IPS-NIHi11 (cell line): ENCODE measurements at regions not wholly inside any gene's neighbourhood (a gene's known extent, or its start where the extent isn't known, plus 50 kb on each side); places are given as distances from the start of the nearest gene placed in this dataset.

Experiments
- DNase-seq: peaks from one replicate; pipeline ENCODE4 v3.0.0; 2012; ENCODE audit warnings: mixed read lengths, low spot score

DNA sequence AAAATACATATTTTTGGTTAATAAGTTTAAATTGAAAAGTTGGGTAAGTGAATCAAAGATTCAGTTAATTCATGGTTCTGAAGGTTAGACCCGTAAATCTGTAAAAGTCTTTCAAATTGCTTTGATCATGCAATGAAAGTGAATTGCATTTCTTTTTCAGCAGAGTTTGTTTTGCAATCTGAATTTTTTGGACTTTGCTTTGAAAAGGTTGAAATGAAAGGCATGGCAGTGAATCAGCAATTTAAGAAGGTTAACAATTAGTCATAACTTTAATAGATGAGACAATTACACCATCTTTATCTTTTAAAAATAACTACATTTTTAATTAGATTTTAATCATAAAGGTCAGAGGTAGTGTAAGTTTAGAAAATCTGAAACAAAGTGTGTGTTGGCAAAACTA, 310.9 kb upstream of the KCNJ16 start:
- DNase-seq, result no peak

- DNase-seq, result no peak
Observed at GRCh38 chr17:69769050-69769449, 306.0 kb upstream of the KCNJ16 start.

GRCh38 chr17:69773081-69773480, 301.9 kb upstream of the KCNJ16 start:
- DNase-seq, result no peak

- no peak for DNase-seq
Observed at GRCh38 chr17:69779378-69780214, 295.4 kb upstream of the KCNJ16 start.

DNA sequence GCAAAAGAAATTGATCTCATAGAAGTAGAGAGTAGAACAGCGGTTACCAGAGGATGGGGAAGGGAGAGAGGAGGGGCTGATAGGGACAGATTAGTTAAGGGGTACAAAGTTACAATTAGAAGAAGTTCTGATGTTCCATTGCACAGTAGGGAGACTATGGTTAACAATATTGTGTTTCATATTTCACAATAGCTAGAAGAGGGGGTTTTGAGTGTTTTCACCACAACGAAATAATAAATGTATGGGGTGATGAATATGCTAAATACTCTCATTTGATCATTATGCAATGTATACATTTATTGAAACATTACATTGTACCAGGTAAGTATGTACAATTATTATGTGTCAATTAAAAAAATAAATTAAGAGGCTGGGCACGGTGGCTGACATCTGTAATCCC, 291.2 kb upstream of the KCNJ16 start:
- no peak for DNase-seq

DNA sequence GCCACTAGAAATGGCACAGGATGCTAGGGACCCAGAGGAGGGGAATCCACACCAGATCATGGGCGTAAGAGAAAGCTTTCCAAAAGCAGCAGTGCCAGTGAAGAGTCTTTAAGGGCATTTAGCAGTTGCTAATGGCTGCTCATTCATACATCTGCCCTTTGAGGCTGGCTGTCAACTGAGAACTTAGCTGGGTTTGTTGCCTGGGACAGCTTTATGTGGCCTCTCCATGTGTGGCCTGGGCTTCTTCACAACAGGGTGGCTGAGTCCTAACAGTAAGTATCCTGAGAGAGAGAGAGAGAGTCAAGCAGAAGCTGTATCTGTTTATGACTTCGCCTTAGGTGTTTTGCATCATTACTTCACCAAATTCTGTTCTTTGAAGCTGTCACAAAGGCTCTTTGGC, 286.1 kb upstream of the KCNJ16 start:
- no peak for DNase-seq

DNA sequence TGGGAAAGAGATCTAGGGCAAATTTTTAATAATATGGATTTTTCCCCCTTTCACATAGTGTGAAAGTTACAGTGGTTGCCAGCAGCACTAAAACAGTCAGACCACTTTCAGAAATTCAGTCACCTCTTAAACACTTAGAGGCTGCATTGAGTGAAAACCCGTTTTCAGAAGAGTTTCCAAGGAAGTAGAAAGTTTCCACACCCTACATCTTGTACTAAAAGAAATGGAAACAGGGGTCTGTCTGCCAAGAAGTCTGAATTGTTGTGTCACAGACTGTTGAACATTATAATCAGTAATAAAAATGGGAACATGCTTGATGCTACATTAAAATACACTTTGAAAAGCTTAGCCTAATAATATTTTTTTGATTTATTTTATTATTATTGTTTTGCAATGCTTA, 278.9 kb upstream of the KCNJ16 start:
- no peak for DNase-seq

DNA sequence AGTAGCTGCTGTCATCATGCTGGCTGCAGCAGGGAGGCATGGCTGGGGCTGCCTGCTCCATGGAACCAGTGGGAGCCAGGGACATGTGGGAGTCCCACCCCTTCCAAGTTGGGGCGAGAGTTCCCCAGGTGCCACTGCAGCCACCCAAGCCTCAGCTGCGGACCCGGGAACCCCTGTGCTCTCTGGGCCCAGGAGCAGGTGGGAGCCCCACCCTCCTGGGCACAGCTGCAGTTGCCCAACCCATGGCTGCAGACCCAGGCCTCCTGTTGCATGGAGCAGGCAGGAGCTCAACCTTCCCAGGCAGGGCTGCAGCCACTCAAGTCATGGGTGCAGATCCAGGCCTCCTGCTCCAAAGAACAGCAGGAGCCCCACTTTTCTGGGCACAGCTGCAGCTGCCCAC, 274.2 kb upstream of the KCNJ16 start:
- DNase-seq, result no peak

GRCh38 chr17:69801368-69801767, 273.7 kb upstream of the KCNJ16 start:
- DNase-seq, result no peak

DNA sequence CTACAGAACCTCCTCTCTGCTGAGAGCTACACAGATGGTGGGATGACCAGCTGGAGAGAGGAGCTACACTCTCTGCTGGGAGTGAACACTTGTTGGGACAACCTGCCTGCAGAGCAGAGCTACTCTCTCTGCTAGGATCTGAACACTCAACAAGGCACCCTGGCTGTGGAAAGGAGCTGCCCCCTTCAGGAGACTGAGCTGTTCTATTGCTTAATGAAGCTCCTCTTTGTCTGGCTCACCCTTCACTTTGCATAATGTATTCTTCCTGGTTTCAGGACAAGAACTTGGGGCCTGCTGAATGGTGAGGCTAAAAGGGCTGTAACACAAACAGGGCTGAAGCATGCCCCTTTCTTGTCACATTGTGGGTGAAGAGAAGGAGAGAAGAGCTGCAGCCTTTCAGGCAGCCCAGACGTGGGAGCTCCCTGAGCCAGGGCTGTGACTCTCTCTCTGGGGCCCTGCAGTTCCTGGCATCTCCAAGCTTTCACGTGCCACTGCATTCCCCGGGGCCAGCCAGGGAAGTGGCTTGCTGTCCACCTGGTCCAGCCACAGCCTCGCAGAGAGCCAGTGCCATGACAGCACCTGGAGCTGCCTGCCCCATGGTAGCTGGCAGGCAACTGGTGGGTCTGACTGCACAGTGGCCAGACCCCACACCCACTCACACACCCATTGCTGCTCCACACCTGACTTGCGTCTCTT, 272.8 kb upstream of the KCNJ16 start:
- no peak for DNase-seq

GRCh38 chr17:69809331-69809730, 265.7 kb upstream of the KCNJ16 start:
- DNase-seq, result no peak

DNA sequence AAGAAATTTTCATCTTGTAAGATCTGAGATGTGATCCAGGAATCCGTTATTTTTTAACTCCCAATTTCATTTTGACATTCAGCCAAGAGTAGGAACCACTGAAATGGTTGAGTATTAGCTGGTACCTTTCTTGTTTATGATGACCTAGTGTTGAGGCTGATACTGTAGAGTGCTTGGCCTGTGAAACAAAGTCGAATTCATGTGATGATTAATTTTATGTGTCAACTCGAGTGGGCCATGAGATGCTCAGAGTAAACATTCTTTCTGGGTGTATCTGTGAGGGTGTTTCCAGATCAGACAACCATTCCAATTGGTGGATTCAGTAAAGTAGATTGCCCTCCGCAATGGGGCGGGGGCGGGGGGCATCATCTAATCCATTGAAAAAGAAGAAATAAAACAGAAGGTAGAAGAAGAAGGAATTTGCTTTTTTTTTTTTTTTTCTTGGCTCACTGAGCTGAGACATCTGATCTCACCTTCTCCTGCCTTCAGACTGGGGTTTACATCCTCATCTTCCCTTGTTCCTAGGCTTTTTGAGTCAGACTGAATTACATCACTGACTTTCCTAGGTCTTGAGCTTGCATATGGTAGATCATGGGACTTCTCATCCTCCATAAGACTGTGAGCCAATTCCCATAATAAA, 264.6 kb upstream of the KCNJ16 start:
- DNase-seq, result no peak

DNA sequence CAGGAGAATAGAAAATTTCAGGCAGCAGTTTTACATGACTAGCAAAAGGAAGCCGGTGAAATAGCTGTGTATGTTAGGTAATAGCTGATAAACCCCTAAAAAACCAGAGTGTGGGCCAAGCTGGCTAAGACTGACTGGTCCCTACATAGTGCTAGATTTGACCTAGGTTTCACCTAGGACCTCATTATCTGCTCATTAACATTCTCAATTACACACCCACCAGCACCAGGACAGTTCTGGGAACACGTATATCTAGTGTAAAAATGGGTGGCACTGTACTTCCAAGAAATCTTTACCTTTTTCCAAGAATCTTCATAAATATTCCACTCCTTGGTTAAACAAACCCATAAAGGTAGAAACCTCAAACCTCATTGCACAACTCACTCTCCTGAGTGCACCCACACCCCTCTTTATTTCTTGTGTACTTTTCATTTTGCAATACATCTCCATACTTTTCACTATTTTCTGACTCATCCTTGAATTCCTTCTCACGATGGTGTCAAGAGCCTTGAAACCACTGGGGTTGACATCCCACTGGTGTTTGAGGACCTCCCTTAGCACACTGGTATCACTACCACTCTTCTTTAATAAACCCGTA, 262.7 kb upstream of the KCNJ16 start:
- DNase-seq, result no peak

DNA sequence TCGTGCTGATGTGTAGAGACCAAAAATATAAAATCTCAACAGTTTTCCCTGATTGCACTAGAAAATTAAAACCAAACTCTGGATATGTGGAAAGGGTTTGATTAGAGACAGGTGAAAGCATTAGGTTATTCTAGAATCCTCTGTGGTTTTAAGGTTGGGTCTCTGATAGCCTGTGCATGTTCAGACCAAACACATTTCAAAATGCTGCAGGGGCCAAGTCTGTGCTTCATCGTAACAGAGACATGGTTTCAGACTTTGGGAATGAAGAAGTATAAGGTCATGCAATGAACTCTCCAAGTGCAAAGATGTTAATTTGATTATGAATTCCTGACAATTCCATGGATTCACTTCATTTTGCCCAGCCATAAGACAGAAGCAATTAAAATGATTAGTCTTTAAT, 261.0 kb upstream of the KCNJ16 start:
- no peak for DNase-seq

DNA sequence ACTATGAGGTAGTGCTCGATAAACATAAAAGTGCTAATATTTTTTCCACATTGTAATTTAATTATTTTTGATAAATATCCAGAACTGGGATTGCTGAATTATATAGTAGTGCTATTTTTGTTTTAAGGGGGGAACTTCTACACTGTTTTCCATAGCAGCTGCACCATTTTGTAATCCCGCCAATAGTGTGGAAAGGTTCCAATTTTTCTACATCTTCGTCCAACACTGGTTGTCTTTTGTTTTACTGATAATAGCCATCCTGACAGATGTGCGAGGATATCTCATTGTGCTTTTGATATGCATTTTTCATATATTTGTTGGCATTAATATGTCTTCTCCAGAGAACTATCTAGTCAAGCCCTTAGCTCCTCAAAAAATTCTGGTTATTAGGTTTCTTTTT, 259.6 kb upstream of the KCNJ16 start:
- DNase-seq, result no peak

GRCh38 chr17:69818467-69818866, 256.6 kb upstream of the KCNJ16 start:
- no peak for DNase-seq

DNA sequence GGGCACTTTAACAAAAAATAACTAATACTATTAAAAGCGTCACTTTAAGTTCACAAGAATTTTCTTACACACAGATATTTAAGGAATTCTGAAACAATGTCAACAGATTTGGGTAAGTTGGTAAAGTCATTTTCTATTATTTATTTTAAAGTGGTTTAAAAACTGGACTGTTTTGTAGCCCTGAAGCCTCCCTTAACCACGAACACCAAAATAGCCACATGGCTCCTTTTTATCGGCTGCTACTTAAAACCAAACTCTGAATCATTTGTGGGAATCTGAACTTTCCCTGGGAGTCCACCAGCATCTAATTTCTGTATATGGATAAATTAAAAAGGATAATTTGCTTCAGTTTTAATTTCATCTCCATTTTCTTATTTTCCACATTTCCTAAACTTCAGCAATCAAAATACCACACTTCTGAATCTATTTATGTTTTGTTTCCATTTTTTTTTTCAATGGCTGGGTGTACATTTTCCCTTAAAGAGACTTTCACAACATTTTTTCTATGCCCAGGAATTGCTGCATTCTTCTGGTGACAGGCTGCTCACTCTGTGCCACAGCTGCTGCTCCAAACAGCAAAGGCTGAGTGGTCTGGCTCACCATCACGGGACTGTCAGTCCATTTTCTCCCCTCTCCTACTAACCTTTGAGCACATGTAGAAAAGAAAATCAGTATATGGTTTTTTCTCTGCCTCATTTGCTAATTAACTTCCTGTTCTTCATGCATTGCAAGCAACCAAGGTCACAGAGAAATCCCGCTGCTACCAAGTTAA, 255.5 kb upstream of the KCNJ16 start:
- no peak for DNase-seq

GRCh38 chr17:69820876-69821473, 254.1 kb upstream of the KCNJ16 start:
- no peak for DNase-seq

GRCh38 chr17:69822314-69822875, 252.6 kb upstream of the KCNJ16 start:
- DNase-seq, result no peak

DNA sequence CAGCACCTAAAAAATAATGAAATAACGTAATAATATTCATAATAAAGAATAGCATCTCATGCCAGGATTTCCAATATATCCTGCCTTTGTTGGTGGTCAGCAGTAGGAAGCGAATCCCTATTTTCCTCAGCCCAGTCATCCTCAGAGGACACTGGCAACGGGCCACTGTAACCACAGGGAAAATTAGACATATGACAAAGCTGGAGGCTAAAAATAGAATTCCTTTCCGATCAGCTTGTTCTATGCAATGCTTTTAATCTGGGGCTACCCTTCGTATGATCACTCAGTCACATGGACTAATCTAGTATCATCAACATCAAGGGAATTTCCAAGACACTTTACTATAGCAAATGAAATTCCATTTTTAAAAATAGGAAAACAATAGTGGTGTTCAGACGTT, 246.9 kb upstream of the KCNJ16 start:
- no peak for DNase-seq

- DNase-seq, result no peak
Observed at GRCh38 chr17:69834494-69834893, 240.5 kb upstream of the KCNJ16 start.
